ENCODE measurements at regions not wholly inside any gene's neighbourhood (a gene's known extent, or its start where the extent isn't known, plus 50 kb on each side); places are given as distances from the start of the nearest gene placed in this dataset.

DNA sequence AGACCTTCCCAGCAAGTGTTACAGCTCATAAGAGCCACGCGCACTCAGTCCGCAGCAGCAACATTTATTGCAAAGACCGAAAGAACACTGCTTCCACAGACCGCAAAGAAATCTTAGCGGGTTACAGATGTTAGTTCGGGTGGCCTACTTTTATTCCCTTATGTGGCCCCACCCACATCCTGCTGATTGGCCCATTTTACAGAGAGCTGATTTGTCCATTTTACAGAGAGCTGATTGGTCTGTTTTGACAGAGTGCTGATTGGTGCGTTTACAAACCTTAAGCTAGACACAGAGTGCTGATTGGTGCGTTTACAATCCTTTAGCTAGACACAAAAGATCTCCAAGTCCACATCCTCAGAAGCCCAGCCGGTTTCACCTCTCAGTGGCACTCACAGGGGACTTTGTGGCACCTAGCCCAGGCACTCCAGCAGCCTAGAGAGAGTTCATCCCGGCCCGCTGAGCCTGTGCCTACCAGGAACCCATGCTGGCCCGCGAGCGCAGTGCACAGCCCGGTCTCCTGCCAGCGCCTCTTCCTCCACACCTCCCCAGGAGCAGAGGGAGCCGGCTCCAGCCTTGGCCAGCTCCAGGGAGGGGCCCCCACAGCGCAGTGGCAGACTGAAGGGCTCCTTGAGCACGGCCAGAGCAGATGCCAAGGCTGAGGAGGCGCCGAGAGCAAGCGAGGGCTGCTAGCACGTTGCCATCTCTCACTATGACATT lies 244.3 kb upstream of the TSHZ2 start:
- Histone ChIP-seq H3K4me1 (ENCODE audit: control insufficient read depth in 1 of 2, insufficient read depth in 2 of 2, low read length in 2 of 2) (no peaks in the 10 kb centered on the region), H3K36me3 (ENCODE audit: control insufficient read depth in 1 of 2, insufficient read depth in 2 of 2, low read length in 1 of 2) (no peaks in the 10 kb centered on the region), H3K9me3 (ENCODE audit: control insufficient read depth, low read length) (peaks cover 2% of the 10 kb centered on the region), H3K4me3 (ENCODE audit: low read length in 2 of 2) (no peak overlapping the region), H3K27ac (ENCODE audit: low read depth in 1 of 2, low read length in 2 of 2) (no peak overlapping the region), H3K27me3 (ENCODE audit: control insufficient read depth in 1 of 2, insufficient read depth in 2 of 2, low read length in 1 of 2) (no peaks in the 10 kb centered on the region)
- intact Hi-C loops (cut with DNase I), result no loop called here
- ATAC-seq (ENCODE audit: low FRiP score) (no peak), DNase-seq (no peak)
- 87 to 90% methylated on average over 24 of the region's 24 CpGs for WGBS, 2 donors

GRCh38 chr20:52724541-52724940 lies 247.6 kb upstream of the TSHZ2 start:
- H3K4me1 ChIP-seq (ENCODE audit: control insufficient read depth in 1 of 2, insufficient read depth in 2 of 2, low read length in 2 of 2), result no peaks in the 10 kb centered on the region
- no peak for ATAC-seq (ENCODE audit: low FRiP score)
- H3K27ac ChIP-seq (ENCODE audit: low read depth in 1 of 2, low read length in 2 of 2), result no peak overlapping the region
- no peaks in the 10 kb centered on the region for H3K36me3 ChIP-seq (ENCODE audit: control insufficient read depth in 1 of 2, insufficient read depth in 2 of 2, low read length in 1 of 2)
- intact Hi-C loops (cut with DNase I), result no loop called here
- WGBS, 2 donors, result 36 to 48% methylated on average over 8 of the region's 8 CpGs
- no peak overlapping the region for H3K4me3 ChIP-seq (ENCODE audit: low read length in 2 of 2)
- H3K27me3 ChIP-seq (ENCODE audit: control insufficient read depth in 1 of 2, insufficient read depth in 2 of 2, low read length in 1 of 2), result no peaks in the 10 kb centered on the region
- DNase-seq, result no peak
- peaks cover 2% of the 10 kb centered on the region for H3K9me3 ChIP-seq (ENCODE audit: control insufficient read depth, low read length)

DNA sequence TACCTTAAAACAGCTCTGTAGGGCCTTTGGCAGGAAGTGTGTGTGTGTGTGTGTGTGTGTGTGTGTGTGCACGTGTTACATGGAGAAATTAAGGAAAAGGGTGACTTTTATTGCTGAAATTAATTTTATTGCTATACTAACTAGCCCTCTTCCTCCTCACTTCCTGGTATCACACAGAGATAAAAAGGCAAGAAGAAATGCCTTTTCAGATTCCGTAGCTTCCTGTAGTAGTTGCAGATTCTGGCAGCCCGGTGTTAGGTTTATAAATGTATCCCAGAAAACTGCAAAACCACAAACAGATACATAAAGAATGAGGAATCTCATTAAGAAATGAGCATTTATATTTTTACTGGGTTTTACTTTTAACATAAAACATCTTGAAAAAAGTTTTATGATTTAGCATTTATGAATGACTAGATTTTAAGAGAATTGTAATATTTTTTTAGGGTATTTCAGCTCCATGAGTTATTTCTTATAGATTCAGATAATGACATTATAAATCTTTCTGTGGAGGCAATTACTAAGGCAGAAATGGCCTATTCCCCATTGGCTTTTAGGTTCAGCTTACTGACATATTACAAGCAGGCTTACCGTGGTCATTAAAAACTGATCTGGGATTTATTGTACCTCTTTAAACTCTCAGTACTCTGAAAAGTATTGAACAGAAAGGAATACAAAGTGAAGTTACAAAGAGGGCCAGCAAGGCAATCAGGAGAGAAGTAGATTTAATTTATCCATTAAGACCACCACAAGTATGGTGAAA lies 249.1 kb upstream of the TSHZ2 start:
- ATAC-seq (ENCODE audit: low FRiP score) (no peak), DNase-seq (no peak)
- Histone ChIP-seq H3K9me3 (ENCODE audit: control insufficient read depth, low read length) (peaks cover 2% of the 10 kb centered on the region), H3K4me3 (ENCODE audit: low read length in 2 of 2) (no peak overlapping the region), H3K36me3 (ENCODE audit: control insufficient read depth in 1 of 2, insufficient read depth in 2 of 2, low read length in 1 of 2) (no peaks in the 10 kb centered on the region), H3K27me3 (ENCODE audit: control insufficient read depth in 1 of 2, insufficient read depth in 2 of 2, low read length in 1 of 2) (no peaks in the 10 kb centered on the region), H3K27ac (ENCODE audit: low read depth in 1 of 2, low read length in 2 of 2) (no peak overlapping the region), H3K4me1 (ENCODE audit: control insufficient read depth in 1 of 2, insufficient read depth in 2 of 2, low read length in 2 of 2) (no peaks in the 10 kb centered on the region)
- intact Hi-C loops (cut with DNase I), result no loop called here
- 16 to 27% methylated on average over 4 of the region's 4 CpGs for WGBS, 2 donors

DNA sequence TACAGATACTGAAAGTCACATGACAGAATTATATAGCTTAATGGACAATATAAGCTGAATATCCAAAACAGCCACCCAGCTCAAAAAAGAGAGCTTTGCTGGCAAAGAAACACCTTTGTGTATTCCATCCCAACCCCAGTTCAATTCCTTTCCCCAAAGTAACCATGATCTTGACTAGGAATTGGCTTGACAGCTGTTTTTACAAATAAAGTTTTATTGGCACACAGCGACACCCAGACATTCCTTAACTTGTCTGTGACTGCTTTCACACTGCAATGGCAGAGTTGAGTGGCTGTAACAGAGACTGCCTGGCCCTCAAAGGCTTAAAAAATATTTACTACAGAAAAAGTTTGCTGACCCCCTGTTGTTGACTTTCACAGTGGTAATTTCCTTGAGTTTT lies 264.0 kb upstream of the TSHZ2 start:
- no peaks in the 10 kb centered on the region for H3K4me1 ChIP-seq (ENCODE audit: control insufficient read depth in 1 of 2, insufficient read depth in 2 of 2, low read length in 2 of 2)
- H3K4me3 ChIP-seq (ENCODE audit: low read length in 2 of 2), result no peak overlapping the region
- intact Hi-C loops (cut with DNase I), result no loop called here
- H3K36me3 ChIP-seq (ENCODE audit: control insufficient read depth in 1 of 2, insufficient read depth in 2 of 2, low read length in 1 of 2), result no peaks in the 10 kb centered on the region
- 71 to 85% methylated on average over 1 of the region's 1 CpG for WGBS, 2 donors
- H3K27ac ChIP-seq (ENCODE audit: low read depth in 1 of 2, low read length in 2 of 2), result no peak overlapping the region
- H3K27me3 ChIP-seq (ENCODE audit: control insufficient read depth in 1 of 2, insufficient read depth in 2 of 2, low read length in 1 of 2), result no peaks in the 10 kb centered on the region
- DNase-seq, result no peak
- ATAC-seq (ENCODE audit: low FRiP score), result no peak
- H3K9me3 ChIP-seq (ENCODE audit: control insufficient read depth, low read length), result peaks cover 1% of the 10 kb centered on the region

GRCh38 chr20:52704553-52704952 lies 267.6 kb upstream of the TSHZ2 start:
- H3K4me1 ChIP-seq (ENCODE audit: control insufficient read depth in 1 of 2, insufficient read depth in 2 of 2, low read length in 2 of 2), result no peaks in the 10 kb centered on the region
- peaks cover 1% of the 10 kb centered on the region for H3K9me3 ChIP-seq (ENCODE audit: control insufficient read depth, low read length)
- no peaks in the 10 kb centered on the region for H3K27me3 ChIP-seq (ENCODE audit: control insufficient read depth in 1 of 2, insufficient read depth in 2 of 2, low read length in 1 of 2)
- intact Hi-C loops (cut with DNase I), result no loop called here
- H3K36me3 ChIP-seq (ENCODE audit: control insufficient read depth in 1 of 2, insufficient read depth in 2 of 2, low read length in 1 of 2), result no peaks in the 10 kb centered on the region
- no peak overlapping the region for H3K4me3 ChIP-seq (ENCODE audit: low read length in 2 of 2)
- no peak overlapping the region for H3K27ac ChIP-seq (ENCODE audit: low read depth in 1 of 2, low read length in 2 of 2)
- 32 to 48% methylated on average over 1 of the region's 1 CpG for WGBS, 2 donors
- ATAC-seq (ENCODE audit: low FRiP score), result no peak
- no peak for DNase-seq

DNA sequence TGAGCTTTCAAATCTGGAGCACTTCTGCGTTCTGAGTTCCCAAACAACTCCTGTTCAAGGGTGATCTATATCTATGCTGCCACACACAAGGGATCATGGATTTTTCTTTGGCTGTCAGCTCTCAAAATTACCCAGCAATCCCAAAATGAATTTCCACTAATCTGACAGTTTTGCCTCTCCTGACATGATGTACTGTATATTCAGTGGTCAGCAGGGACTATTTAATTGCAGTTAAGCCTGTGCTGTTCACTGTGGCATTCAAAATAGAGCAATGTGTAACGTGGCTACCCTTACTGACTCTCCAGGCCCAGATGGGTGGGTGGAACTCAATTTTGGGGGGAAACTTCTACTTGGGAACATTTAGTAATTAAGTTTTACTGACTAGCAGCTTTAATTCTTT lies 283.8 kb upstream of the TSHZ2 start:
- peaks cover 2% of the 10 kb centered on the region for H3K9me3 ChIP-seq (ENCODE audit: control insufficient read depth, low read length)
- WGBS, 2 donors, result 13 to 18% methylated on average over 2 of the region's 2 CpGs
- no peaks in the 10 kb centered on the region for H3K27me3 ChIP-seq (ENCODE audit: control insufficient read depth in 1 of 2, insufficient read depth in 2 of 2, low read length in 1 of 2)
- no peaks in the 10 kb centered on the region for H3K36me3 ChIP-seq (ENCODE audit: control insufficient read depth in 1 of 2, insufficient read depth in 2 of 2, low read length in 1 of 2)
- DNase-seq (no peak), ATAC-seq (ENCODE audit: low FRiP score) (no peak)
- no peak overlapping the region for H3K27ac ChIP-seq (ENCODE audit: low read depth in 1 of 2, low read length in 2 of 2)
- H3K4me3 ChIP-seq (ENCODE audit: low read length in 2 of 2), result no peak overlapping the region
- intact Hi-C loops (cut with DNase I), result no loop called here
- H3K4me1 ChIP-seq (ENCODE audit: control insufficient read depth in 1 of 2, insufficient read depth in 2 of 2, low read length in 2 of 2), result no peaks in the 10 kb centered on the region

DNA sequence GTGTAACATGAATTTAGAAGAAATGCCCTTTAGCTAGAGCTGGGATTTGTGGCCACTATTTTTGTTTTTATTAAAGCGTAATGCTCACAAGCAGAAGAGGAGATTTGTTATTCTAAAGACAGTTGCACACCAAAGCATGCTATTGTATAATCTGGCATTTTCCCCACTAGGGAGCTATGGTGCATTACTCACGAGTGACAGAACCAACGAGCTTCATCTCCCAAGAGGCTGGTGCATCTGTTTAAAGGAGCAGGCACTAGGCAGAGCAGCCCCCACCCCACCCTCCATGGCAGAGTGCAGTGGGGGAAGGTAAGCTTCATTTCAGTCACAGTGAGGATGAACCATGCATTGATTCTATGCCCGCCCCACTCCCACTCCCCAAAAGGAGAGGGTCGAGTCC lies 287.3 kb upstream of the TSHZ2 start:
- DNase-seq (no peak), ATAC-seq (ENCODE audit: low FRiP score) (no peak)
- no peak overlapping the region for H3K27ac ChIP-seq (ENCODE audit: low read depth in 1 of 2, low read length in 2 of 2)
- 30 to 34% methylated on average over 5 of the region's 5 CpGs for WGBS, 2 donors
- H3K36me3 ChIP-seq (ENCODE audit: control insufficient read depth in 1 of 2, insufficient read depth in 2 of 2, low read length in 1 of 2), result no peaks in the 10 kb centered on the region
- no peaks in the 10 kb centered on the region for H3K9me3 ChIP-seq (ENCODE audit: control insufficient read depth, low read length)
- no peaks in the 10 kb centered on the region for H3K4me1 ChIP-seq (ENCODE audit: control insufficient read depth in 1 of 2, insufficient read depth in 2 of 2, low read length in 2 of 2)
- no peak overlapping the region for H3K4me3 ChIP-seq (ENCODE audit: low read length in 2 of 2)
- no peaks in the 10 kb centered on the region for H3K27me3 ChIP-seq (ENCODE audit: control insufficient read depth in 1 of 2, insufficient read depth in 2 of 2, low read length in 1 of 2)
- intact Hi-C loops (cut with DNase I), result no loop called here

DNA sequence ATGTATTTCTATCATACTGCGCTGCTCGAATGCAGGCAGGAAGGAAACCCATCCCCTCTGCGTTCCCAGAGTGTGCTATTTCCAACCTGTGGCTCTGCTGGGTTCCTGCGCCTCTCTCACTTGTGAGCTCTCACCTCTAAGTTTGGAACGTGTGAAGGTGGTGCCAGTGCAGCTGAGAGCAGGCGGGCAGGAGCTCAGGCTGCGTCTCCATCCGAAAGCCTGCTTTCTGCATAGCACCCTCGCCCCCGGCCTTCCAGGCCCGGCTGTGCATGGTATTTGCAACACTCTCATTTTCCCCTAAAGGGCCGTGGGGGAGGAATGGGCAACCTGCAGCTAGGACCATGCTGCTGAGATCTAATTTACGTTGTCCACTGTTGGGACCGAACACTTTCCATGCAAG lies 288.0 kb upstream of the TSHZ2 start:
- H3K4me1 ChIP-seq (ENCODE audit: control insufficient read depth in 1 of 2, insufficient read depth in 2 of 2, low read length in 2 of 2), result no peaks in the 10 kb centered on the region
- intact Hi-C loops (cut with DNase I), result no loop called here
- DNase-seq, result no peak
- no peaks in the 10 kb centered on the region for H3K36me3 ChIP-seq (ENCODE audit: control insufficient read depth in 1 of 2, insufficient read depth in 2 of 2, low read length in 1 of 2)
- ATAC-seq (ENCODE audit: low FRiP score), result no peak
- H3K4me3 ChIP-seq (ENCODE audit: low read length in 2 of 2), result no peak overlapping the region
- no peaks in the 10 kb centered on the region for H3K27me3 ChIP-seq (ENCODE audit: control insufficient read depth in 1 of 2, insufficient read depth in 2 of 2, low read length in 1 of 2)
- H3K9me3 ChIP-seq (ENCODE audit: control insufficient read depth, low read length), result no peaks in the 10 kb centered on the region
- no peak overlapping the region for H3K27ac ChIP-seq (ENCODE audit: low read depth in 1 of 2, low read length in 2 of 2)
- 18 to 39% methylated on average over 14 of the region's 14 CpGs for WGBS, 2 donors

DNA sequence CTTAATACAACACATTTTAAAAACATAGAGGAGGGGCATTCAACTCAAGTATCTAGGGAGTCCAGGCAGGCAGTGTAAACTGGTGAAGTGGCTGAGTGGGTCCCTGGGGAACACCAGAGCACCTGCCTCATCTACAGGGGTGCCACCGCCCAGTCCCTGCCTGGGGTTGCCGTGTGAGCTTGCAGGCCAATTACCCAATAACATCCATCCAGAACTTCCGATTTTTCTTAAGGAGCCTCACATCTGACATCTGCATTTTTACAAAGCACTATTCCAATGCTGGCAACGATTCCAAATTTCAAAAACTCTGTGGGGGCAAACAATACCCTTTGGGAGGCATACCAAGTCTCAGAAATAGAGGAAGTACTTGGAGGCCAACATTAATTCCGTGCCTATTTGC lies 288.4 kb upstream of the TSHZ2 start:
- WGBS, 2 donors, result 53 to 59% methylated on average over 5 of the region's 5 CpGs
- Histone ChIP-seq H3K4me1 (ENCODE audit: control insufficient read depth in 1 of 2, insufficient read depth in 2 of 2, low read length in 2 of 2) (no peaks in the 10 kb centered on the region), H3K9me3 (ENCODE audit: control insufficient read depth, low read length) (no peaks in the 10 kb centered on the region), H3K27me3 (ENCODE audit: control insufficient read depth in 1 of 2, insufficient read depth in 2 of 2, low read length in 1 of 2) (no peaks in the 10 kb centered on the region), H3K4me3 (ENCODE audit: low read length in 2 of 2) (no peak overlapping the region), H3K36me3 (ENCODE audit: control insufficient read depth in 1 of 2, insufficient read depth in 2 of 2, low read length in 1 of 2) (no peaks in the 10 kb centered on the region), H3K27ac (ENCODE audit: low read depth in 1 of 2, low read length in 2 of 2) (no peak overlapping the region)
- DNase-seq (no peak), ATAC-seq (ENCODE audit: low FRiP score) (no peak)
- intact Hi-C loops (cut with DNase I), result no loop called here
